DMS79 treated with DMSO at 0.1 percent for 48 hours (cell line): ENCODE measurements at regions not wholly inside any gene's neighbourhood (a gene's known extent, or its start where the extent isn't known, plus 50 kb on each side); places are given as distances from the start of the nearest gene placed in this dataset.
"Not testable (repeated sequence)": the region's sequence is repeated elsewhere in the genome, so short reads cannot be mapped to it uniquely, and the experiment has no call there.

Experiments
- DNase-seq: peaks from one replicate; lab custom pipeline; 2025; lab: John Stamatoyannopoulos, UW

- DNase-seq, result no peak
Measured at GRCh38 chr12:17235996-17236395, 630.0 kb upstream of the LMO3 start.

GRCh38 chr12:17215759-17216570 lies 610.0 kb upstream of the LMO3 start:
- DNase-seq, result no peak

- DNase-seq, result no peak
Measured at GRCh38 chr12:17214929-17215328, 609.0 kb upstream of the LMO3 start.

GRCh38 chr12:17206553-17206952 lies 600.6 kb upstream of the LMO3 start:
- DNase-seq, result no peak

GRCh38 chr12:17204289-17205054 lies 598.5 kb upstream of the LMO3 start:
- DNase-seq, result no peak

- DNase-seq, result no peak
Measured at GRCh38 chr12:17203497-17203896, 597.5 kb upstream of the LMO3 start.

- no peak for DNase-seq
Measured at GRCh38 chr12:17197971-17198370, 592.0 kb upstream of the LMO3 start.

GRCh38 chr12:17192721-17193120 lies 586.8 kb upstream of the LMO3 start:
- no peak for DNase-seq

- no peak for DNase-seq
Measured at GRCh38 chr12:17169726-17170471, 563.9 kb upstream of the LMO3 start.

GRCh38 chr12:17159506-17160300 lies 553.7 kb upstream of the LMO3 start:
- no peak for DNase-seq

- no peak for DNase-seq
Measured at GRCh38 chr12:17158201-17158600, 552.2 kb upstream of the LMO3 start.

- no peak for DNase-seq
Measured at GRCh38 chr12:17151917-17152316, 546.0 kb upstream of the LMO3 start.

GRCh38 chr12:17148706-17149105 lies 542.7 kb upstream of the LMO3 start:
- DNase-seq, result no peak

- DNase-seq, result no peak
Measured at GRCh38 chr12:17142856-17143255, 536.9 kb upstream of the LMO3 start.

- no peak for DNase-seq
Measured at GRCh38 chr12:17139931-17140330, 534.0 kb upstream of the LMO3 start.

- no peak for DNase-seq
Measured at GRCh38 chr12:17137396-17137795, 531.4 kb upstream of the LMO3 start.

GRCh38 chr12:17134315-17134714 lies 528.4 kb upstream of the LMO3 start:
- DNase-seq, result no peak

- DNase-seq, result no peak
Measured at GRCh38 chr12:17132336-17132735, 526.4 kb upstream of the LMO3 start.

- DNase-seq, result not testable (repeated sequence)
Measured at GRCh38 chr12:17116538-17116937, 510.6 kb upstream of the LMO3 start.

GRCh38 chr12:17110316-17110715 lies 504.4 kb upstream of the LMO3 start:
- DNase-seq, result no peak

- peak; percentile 85 for DNase-seq
Measured at GRCh38 chr12:17108877-17109541, 503.0 kb upstream of the LMO3 start.
